ENCODE measurements at regions not wholly inside any gene's neighbourhood (a gene's known extent, or its start where the extent isn't known, plus 50 kb on each side); places are given as distances from the start of the nearest gene placed in this dataset.

DNA sequence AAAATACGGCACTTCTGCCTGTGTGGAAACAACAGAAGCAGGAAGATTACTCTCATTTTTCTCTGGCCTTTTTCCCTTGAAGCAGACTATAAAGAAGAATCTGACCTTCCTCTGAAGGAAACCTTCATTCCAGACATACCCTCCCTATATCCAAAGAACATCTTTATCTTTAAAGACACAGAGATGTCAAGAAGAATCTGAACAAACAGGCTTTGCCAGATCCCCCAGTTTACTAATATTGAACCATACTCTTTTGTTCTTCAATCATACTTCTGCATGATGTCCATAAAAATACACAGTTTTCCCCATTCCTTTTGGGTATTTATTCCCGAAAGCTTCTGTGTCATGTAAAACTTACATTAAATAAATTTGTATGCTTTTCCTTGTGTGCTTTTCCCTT is 225.8 kb downstream of the MAT2B start:
- TF ChIP-seq, protein P1, sequence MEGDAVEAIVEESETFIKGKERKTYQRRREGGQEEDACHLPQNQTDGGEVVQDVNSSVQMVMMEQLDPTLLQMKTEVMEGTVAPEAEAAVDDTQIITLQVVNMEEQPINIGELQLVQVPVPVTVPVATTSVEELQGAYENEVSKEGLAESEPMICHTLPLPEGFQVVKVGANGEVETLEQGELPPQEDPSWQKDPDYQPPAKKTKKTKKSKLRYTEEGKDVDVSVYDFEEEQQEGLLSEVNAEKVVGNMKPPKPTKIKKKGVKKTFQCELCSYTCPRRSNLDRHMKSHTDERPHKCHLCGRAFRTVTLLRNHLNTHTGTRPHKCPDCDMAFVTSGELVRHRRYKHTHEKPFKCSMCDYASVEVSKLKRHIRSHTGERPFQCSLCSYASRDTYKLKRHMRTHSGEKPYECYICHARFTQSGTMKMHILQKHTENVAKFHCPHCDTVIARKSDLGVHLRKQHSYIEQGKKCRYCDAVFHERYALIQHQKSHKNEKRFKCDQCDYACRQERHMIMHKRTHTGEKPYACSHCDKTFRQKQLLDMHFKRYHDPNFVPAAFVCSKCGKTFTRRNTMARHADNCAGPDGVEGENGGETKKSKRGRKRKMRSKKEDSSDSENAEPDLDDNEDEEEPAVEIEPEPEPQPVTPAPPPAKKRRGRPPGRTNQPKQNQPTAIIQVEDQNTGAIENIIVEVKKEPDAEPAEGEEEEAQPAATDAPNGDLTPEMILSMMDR (CRISPR knock-in tag; IDR thresholded peaks at IDR 0.05) = no peak
- TF ChIP-seq ZNF432 (CRISPR knock-in tag; IDR thresholded peaks at IDR 0.05; ENCODE audit: borderline replicate concordance) (no peak), SUZ12 (IDR thresholded peaks at IDR 0.05; ENCODE audit: low read depth, low read length) (no peak), MYNN (CRISPR knock-in tag; IDR thresholded peaks at IDR 0.05; ENCODE audit: low read depth) (no peak), TBP (CRISPR knock-in tag; IDR thresholded peaks at IDR 0.05) (no peak), ZNF121 (CRISPR knock-in tag; IDR thresholded peaks at IDR 0.05) (no peak)
- TF ChIP-seq, protein P2, sequence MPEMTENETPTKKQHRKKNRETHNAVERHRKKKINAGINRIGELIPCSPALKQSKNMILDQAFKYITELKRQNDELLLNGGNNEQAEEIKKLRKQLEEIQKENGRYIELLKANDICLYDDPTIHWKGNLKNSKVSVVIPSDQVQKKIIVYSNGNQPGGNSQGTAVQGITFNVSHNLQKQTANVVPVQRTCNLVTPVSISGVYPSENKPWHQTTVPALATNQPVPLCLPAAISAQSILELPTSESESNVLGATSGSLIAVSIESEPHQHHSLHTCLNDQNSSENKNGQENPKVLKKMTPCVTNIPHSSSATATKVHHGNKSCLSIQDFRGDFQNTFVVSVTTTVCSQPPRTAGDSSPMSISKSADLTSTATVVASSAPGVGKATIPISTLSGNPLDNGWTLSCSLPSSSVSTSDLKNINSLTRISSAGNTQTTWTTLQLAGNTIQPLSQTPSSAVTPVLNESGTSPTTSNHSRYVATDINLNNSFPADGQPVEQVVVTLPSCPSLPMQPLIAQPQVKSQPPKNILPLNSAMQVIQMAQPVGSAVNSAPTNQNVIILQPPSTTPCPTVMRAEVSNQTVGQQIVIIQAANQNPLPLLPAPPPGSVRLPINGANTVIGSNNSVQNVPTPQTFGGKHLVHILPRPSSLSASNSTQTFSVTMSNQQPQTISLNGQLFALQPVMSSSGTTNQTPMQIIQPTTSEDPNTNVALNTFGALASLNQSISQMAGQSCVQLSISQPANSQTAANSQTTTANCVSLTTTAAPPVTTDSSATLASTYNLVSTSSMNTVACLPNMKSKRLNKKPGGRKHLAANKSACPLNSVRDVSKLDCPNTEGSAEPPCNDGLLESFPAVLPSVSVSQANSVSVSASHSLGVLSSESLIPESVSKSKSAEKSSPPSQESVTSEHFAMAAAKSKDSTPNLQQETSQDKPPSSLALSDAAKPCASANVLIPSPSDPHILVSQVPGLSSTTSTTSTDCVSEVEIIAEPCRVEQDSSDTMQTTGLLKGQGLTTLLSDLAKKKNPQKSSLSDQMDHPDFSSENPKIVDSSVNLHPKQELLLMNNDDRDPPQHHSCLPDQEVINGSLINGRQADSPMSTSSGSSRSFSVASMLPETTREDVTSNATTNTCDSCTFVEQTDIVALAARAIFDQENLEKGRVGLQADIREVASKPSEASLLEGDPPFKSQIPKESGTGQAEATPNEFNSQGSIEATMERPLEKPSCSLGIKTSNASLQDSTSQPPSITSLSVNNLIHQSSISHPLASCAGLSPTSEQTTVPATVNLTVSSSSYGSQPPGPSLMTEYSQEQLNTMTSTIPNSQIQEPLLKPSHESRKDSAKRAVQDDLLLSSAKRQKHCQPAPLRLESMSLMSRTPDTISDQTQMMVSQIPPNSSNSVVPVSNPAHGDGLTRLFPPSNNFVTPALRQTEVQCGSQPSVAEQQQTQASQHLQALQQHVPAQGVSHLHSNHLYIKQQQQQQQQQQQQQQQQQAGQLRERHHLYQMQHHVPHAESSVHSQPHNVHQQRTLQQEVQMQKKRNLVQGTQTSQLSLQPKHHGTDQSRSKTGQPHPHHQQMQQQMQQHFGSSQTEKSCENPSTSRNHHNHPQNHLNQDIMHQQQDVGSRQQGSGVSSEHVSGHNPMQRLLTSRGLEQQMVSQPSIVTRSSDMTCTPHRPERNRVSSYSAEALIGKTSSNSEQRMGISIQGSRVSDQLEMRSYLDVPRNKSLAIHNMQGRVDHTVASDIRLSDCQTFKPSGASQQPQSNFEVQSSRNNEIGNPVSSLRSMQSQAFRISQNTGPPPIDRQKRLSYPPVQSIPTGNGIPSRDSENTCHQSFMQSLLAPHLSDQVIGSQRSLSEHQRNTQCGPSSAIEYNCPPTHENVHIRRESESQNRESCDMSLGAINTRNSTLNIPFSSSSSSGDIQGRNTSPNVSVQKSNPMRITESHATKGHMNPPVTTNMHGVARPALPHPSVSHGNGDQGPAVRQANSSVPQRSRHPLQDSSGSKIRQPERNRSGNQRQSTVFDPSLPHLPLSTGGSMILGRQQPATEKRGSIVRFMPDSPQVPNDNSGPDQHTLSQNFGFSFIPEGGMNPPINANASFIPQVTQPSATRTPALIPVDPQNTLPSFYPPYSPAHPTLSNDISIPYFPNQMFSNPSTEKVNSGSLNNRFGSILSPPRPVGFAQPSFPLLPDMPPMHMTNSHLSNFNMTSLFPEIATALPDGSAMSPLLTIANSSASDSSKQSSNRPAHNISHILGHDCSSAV (CRISPR knock-in tag; IDR thresholded peaks at IDR 0.05; ENCODE audit: borderline replicate concordance) = no peak
- TF ChIP-seq, protein P3, sequence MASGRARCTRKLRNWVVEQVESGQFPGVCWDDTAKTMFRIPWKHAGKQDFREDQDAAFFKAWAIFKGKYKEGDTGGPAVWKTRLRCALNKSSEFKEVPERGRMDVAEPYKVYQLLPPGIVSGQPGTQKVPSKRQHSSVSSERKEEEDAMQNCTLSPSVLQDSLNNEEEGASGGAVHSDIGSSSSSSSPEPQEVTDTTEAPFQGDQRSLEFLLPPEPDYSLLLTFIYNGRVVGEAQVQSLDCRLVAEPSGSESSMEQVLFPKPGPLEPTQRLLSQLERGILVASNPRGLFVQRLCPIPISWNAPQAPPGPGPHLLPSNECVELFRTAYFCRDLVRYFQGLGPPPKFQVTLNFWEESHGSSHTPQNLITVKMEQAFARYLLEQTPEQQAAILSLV (CRISPR knock-in tag; IDR thresholded peaks at IDR 0.05; ENCODE audit: borderline replicate concordance) = no peak
